Hepatocyte (in vitro differentiated cells): ENCODE measurements at regions not wholly inside any gene's neighbourhood (a gene's known extent, or its start where the extent isn't known, plus 50 kb on each side); places are given as distances from the start of the nearest gene placed in this dataset.

Experiments used
- DNase-seq: peaks from one replicate; pipeline ENCODE4 v3.0.0-alpha.2; 2016; ENCODE audit warnings: low spot score
- H2AFZ ChIP-seq: fragments of 200-600 bp; sonication (generic); 2 replicates; pipeline ENCODE4 v1.6.0; 2016; ENCODE audit warnings: antibody characterized with exemption, mild to moderate bottlenecking
- H3K27ac ChIP-seq: fragments of 200-600 bp; sonication (generic); 2 replicates; pipeline ENCODE4 v1.5.1; 2016; ENCODE audit warnings: mild to moderate bottlenecking
- H3K27me3 ChIP-seq: fragments of 200-600 bp; sonication (generic); 2 replicates; pipeline ENCODE4 v1.6.1; 2016
- H3K36me3 ChIP-seq: fragments of 200-600 bp; sonication (generic); replicated peaks from 2 replicates; pipeline ENCODE4 v1.5.1; 2016; ENCODE audit warnings: low read depth; ENCODE audit not compliant: insufficient read depth
- H3K4me1 ChIP-seq: fragments of 200-600 bp; sonication (generic); 2 replicates; pipeline ENCODE4 v1.5.1; 2016; ENCODE audit warnings: mild to moderate bottlenecking, moderate library complexity; ENCODE audit not compliant: insufficient read depth
- H3K4me2 ChIP-seq: fragments of 200-600 bp; sonication (generic); 2 replicates; pipeline ENCODE4 v1.6.0; 2016
- H3K4me3 ChIP-seq: fragments of 200-600 bp; sonication (generic); 2 replicates; pipeline ENCODE4 v1.5.1; 2016; ENCODE audit warnings: mild to moderate bottlenecking
- H3K79me2 ChIP-seq: fragments of 200-600 bp; sonication (generic); 2 replicates; pipeline ENCODE4 v1.6.0; 2017; ENCODE audit warnings: mild to moderate bottlenecking
- H3K9me2 ChIP-seq: fragments of 200-600 bp; sonication (generic); replicated peaks from 2 replicates; pipeline ENCODE4 v1.6.0; 2017; ENCODE audit warnings: mild to moderate bottlenecking; ENCODE audit not compliant: insufficient read depth
- H3K9me3 ChIP-seq: fragments of 200-600 bp; sonication (generic); 2 replicates; pipeline ENCODE4 v1.5.1; 2016; ENCODE audit warnings: low read depth, mild to moderate bottlenecking
- H4K20me1 ChIP-seq: fragments of 200-600 bp; sonication (generic); 2 replicates; pipeline ENCODE4 v1.6.0; 2016; ENCODE audit warnings: mild to moderate bottlenecking; ENCODE audit not compliant: insufficient read depth, poor library complexity, severe bottlenecking
- CTCF ChIP-seq: fragments of 200-600 bp; sonication (generic); IDR thresholded peaks from 2 replicates; pipeline ENCODE4 v1.5.1; 2016; ENCODE audit warnings: antibody characterized with exemption, mild to moderate bottlenecking; ENCODE audit not compliant: poor library complexity
- EZH2 ChIP-seq: fragments of 200-600 bp; sonication (generic); IDR thresholded peaks from 2 replicates; pipeline ENCODE4 v1.6.1; 2016; ENCODE audit warnings: antibody characterized with exemption, mild to moderate bottlenecking, borderline replicate concordance
- EZH2phosphoT487 ChIP-seq: fragments of 200-600 bp; sonication (generic); IDR thresholded peaks from one replicate; pipeline ENCODE4 v1.6.1; 2018; ENCODE audit warnings: antibody characterized with exemption, mild to moderate bottlenecking, low read depth, moderate library complexity; ENCODE audit not compliant: unreplicated experiment, severe bottlenecking
- WGBS: methylation state at CpG from one replicate; pipeline ENCODE4 v1.1.6; 2016; ENCODE audit warnings: low lambda C conversion rate; ENCODE audit errors: missing lambda C conversion rate; 5-methylcytosine and 5-hydroxymethylcytosine counted together

DNA sequence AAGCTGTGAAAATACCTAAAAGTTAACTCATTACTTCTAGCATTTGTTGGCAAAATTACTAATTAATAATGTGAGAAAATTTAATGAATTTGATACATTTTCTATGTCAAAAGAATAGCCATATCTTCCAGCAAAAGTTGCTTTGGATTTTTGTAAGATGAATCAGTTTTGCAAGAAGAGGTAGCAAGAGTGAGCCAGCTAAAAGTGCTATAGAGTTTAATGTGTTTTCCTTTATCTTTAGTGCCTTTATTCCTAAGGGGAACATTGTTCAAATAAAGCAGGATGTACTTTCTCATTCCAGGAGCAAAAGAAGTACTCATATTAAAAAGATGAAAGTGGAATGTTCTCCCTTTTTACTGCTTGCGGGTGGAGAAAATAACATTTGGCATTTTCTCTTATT lies 622.2 kb downstream of the ANXA1 start:
- WGBS: 76% methylated on average over 1 of the region's 1 CpG
- Histone ChIP-seq H3K4me3 (no peak overlapping the region), H3K36me3 (no peaks in the 10 kb centered on the region), H3K4me2 (no peak overlapping the region), H2AFZ (no peak overlapping the region), H3K27me3 (no peaks in the 10 kb centered on the region), H3K27ac (no peak overlapping the region), H3K79me2 (no peaks in the 10 kb centered on the region), H4K20me1 (no peaks in the 10 kb centered on the region), H3K4me1 (no peaks in the 10 kb centered on the region), H3K9me3 (no peaks in the 10 kb centered on the region), H3K9me2 (no peaks in the 10 kb centered on the region)
- no peak for DNase-seq
- TF ChIP-seq EZH2 (no peak), CTCF (no peak), EZH2phosphoT487 (no peak)

- whole genome bisulfite sequencing: 76% methylated on average over 2 of the region's 2 CpGs
- no peak for TF ChIP-seq EZH2phosphoT487
- TF ChIP-seq CTCF: no peak
- TF ChIP-seq EZH2: no peak
- no peaks in the 10 kb centered on the region for H4K20me1 ChIP-seq
- no peak overlapping the region for H3K4me2 ChIP-seq
- H3K79me2 ChIP-seq: no peaks in the 10 kb centered on the region
- H3K9me3 ChIP-seq: no peaks in the 10 kb centered on the region
- H3K4me1 ChIP-seq: no peaks in the 10 kb centered on the region
- no peaks in the 10 kb centered on the region for H3K36me3 ChIP-seq
- H3K4me3 ChIP-seq: no peak overlapping the region
- H3K27me3 ChIP-seq: no peaks in the 10 kb centered on the region
- no peak overlapping the region for H3K27ac ChIP-seq
- H3K9me2 ChIP-seq: no peaks in the 10 kb centered on the region
- DNase-seq: no peak
- H2AFZ ChIP-seq: no peak overlapping the region
Measured at GRCh38 chr9:73775757-73776156, 624.1 kb downstream of the ANXA1 start.

GRCh38 chr9:73780916-73781315 lies 629.3 kb downstream of the ANXA1 start:
- Histone ChIP-seq H3K9me3 (no peaks in the 10 kb centered on the region), H2AFZ (no peak overlapping the region), H4K20me1 (no peaks in the 10 kb centered on the region), H3K27ac (no peak overlapping the region), H3K4me3 (no peak overlapping the region), H3K9me2 (no peaks in the 10 kb centered on the region), H3K79me2 (no peaks in the 10 kb centered on the region), H3K36me3 (no peaks in the 10 kb centered on the region), H3K4me2 (no peak overlapping the region), H3K27me3 (no peaks in the 10 kb centered on the region), H3K4me1 (no peaks in the 10 kb centered on the region)
- TF ChIP-seq EZH2 (no peak), CTCF (no peak), EZH2phosphoT487 (no peak)
- peak; percentile 10 for DNase-seq

DNA sequence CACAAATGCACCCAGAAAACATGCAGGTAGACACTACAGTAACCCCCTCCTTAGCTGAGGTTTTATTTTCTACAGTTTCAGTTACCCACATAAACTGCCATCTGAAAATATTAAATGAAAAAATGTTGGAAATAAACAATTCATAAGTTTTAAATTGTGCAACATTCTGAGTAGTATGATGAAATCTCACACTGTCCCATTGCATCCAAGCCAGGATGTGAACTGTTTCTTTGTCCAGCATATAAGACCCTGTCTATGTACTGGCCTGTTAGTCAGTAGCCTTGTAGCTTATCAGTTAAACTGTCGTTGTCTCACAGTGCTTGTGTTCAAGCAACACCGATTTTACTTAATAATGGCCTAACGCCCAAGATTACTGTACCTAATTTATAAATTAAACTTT lies 630.5 kb downstream of the ANXA1 start:
- TF ChIP-seq EZH2phosphoT487 (no peak), CTCF (no peak), EZH2 (no peak)
- no peak overlapping the region for H2AFZ ChIP-seq
- no peaks in the 10 kb centered on the region for H3K79me2 ChIP-seq
- no peaks in the 10 kb centered on the region for H3K36me3 ChIP-seq
- H3K4me3 ChIP-seq: no peak overlapping the region
- no peaks in the 10 kb centered on the region for H3K4me1 ChIP-seq
- H3K4me2 ChIP-seq: no peak overlapping the region
- no peaks in the 10 kb centered on the region for H4K20me1 ChIP-seq
- no peaks in the 10 kb centered on the region for H3K27me3 ChIP-seq
- H3K27ac ChIP-seq: no peak overlapping the region
- H3K9me3 ChIP-seq: no peaks in the 10 kb centered on the region
- DNase-seq: no peak
- H3K9me2 ChIP-seq: no peaks in the 10 kb centered on the region
- WGBS: 58% methylated on average over 3 of the region's 3 CpGs
